ENCODE measurements at regions not wholly inside any gene's neighbourhood (a gene's known extent, or its start where the extent isn't known, plus 50 kb on each side); places are given as distances from the start of the nearest gene placed in this dataset.

DNA sequence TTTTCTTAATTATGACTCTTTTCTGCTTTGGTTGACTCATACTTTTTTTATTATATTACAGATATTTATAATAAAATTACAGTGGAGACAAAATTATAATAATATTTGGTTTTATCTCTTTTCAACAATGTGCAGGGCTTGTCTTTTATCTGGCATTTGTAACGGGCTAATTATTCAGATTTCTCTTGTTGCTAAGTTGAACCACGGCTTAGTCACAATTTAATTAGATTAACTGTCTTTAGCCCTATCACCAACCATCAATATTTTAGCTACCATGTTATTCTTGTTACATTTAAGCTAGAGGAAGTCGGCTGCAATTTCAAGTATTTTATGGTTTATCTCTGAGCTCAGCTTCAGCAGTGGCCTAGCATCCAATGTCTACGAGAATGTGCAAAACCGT, 798.9 kb upstream of the CA10 start:
- no peak for DNase-seq (ENCODE audit: low spot score in 2 of 2)
- WGBS, 2 donors = 87 to 94% methylated on average over 5 of the region's 5 CpGs
- intact Hi-C loops (cut with DNase I; ENCODE audit: low total_unique reads) = loop anchor here (10.0 kb wide), 1 partner anchor 547 kb away; no protein-coding TSS in a partner anchor
- no peak overlapping the region for H3K4me3 ChIP-seq (ENCODE audit: low read depth, poor library complexity, severe bottlenecking)
- TF ChIP-seq CTCF (IDR thresholded peaks at IDR 0.05) (no peak), POLR2A (IDR thresholded peaks at IDR 0.05) (no peak)

- 63 to 64% methylated on average over 3 of the region's 3 CpGs for WGBS, 2 donors
- DNase-seq (ENCODE audit: low spot score in 2 of 2) = no peak
- no peak for TF ChIP-seq POLR2A (IDR thresholded peaks at IDR 0.05)
- TF ChIP-seq CTCF (IDR thresholded peaks at IDR 0.05) = no peak
- no peak overlapping the region for H3K4me3 ChIP-seq (ENCODE audit: low read depth, poor library complexity, severe bottlenecking)
- intact Hi-C loops (cut with DNase I; ENCODE audit: low total_unique reads) = no loop called here
These were observed 788.9 kb upstream of the CA10 start for GRCh38 chr17:52947418-52947817.

- WGBS, 2 donors = 82 to 84% methylated on average over 3 of the region's 3 CpGs
- DNase-seq (ENCODE audit: low spot score in 2 of 2) = no peak
- intact Hi-C loops (cut with DNase I; ENCODE audit: low total_unique reads) = no loop called here
These were observed 780.2 kb upstream of the CA10 start for GRCh38 chr17:52938623-52939230.

GRCh38 chr17:52930581-52930980, 772.1 kb upstream of the CA10 start:
- no peak for DNase-seq (ENCODE audit: low spot score in 2 of 2)
- H3K4me3 ChIP-seq (ENCODE audit: low read depth, poor library complexity, severe bottlenecking) = no peak overlapping the region
- intact Hi-C loops (cut with DNase I; ENCODE audit: low total_unique reads) = no loop called here
- WGBS, 2 donors = 46 to 57% methylated on average over 3 of the region's 3 CpGs
- TF ChIP-seq POLR2A (IDR thresholded peaks at IDR 0.05) (no peak), CTCF (IDR thresholded peaks at IDR 0.05) (no peak)

More at GRCh38 chr17:52938623-52939230, 780.2 kb upstream of the CA10 start:
- TF ChIP-seq CTCF (IDR thresholded peaks at IDR 0.05) = no peak
- TF ChIP-seq POLR2A (IDR thresholded peaks at IDR 0.05) = no peak
- H3K4me3 ChIP-seq (ENCODE audit: low read depth, poor library complexity, severe bottlenecking) = no peak overlapping the region

GRCh38 chr17:52930145-52930544, 771.6 kb upstream of the CA10 start:
- intact Hi-C loops (cut with DNase I; ENCODE audit: low total_unique reads) = no loop called here
- WGBS, 2 donors = 94% methylated on average over 1 of the region's 1 CpG
- H3K4me3 ChIP-seq (ENCODE audit: low read depth, poor library complexity, severe bottlenecking) = no peak overlapping the region
- no peak for DNase-seq (ENCODE audit: low spot score in 2 of 2)
- TF ChIP-seq CTCF (IDR thresholded peaks at IDR 0.05) (no peak), POLR2A (IDR thresholded peaks at IDR 0.05) (no peak)

DNA sequence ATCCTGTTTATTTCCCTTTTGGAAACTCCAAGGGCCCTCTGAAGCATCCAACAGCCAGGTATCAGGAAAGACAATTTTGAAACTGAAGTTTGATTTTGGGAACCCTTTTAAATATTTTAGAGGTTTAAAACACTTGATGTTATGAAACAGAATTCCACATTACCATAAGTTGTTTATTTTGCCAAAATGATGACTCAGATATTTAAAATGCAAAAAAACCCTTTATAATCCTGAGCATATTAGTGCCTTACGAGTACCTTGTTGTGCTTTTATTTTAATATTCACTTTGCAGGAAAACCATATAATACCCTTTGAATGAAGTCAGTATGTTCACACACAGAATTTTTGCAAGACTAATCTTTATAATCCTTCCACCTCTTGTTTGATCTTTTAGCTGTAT, 765.1 kb upstream of the CA10 start:
- intact Hi-C loops (cut with DNase I; ENCODE audit: low total_unique reads) = no loop called here
- no peak for DNase-seq (ENCODE audit: low spot score in 2 of 2)
- TF ChIP-seq CTCF (IDR thresholded peaks at IDR 0.05) = no peak
- no peak for TF ChIP-seq POLR2A (IDR thresholded peaks at IDR 0.05)
- H3K4me3 ChIP-seq (ENCODE audit: low read depth, poor library complexity, severe bottlenecking) = no peak overlapping the region
- 45 to 56% methylated on average over 1 of the region's 1 CpG for WGBS, 2 donors
